ENCODE measurements at regions not wholly inside any gene's neighbourhood (a gene's known extent, or its start where the extent isn't known, plus 50 kb on each side); places are given as distances from the start of the nearest gene placed in this dataset.
A peak's percentile ranks its signal among the peaks of the same experiment; 100 is the strongest.
"Not testable (repeated sequence)": the region's sequence is repeated elsewhere in the genome, so short reads cannot be mapped to it uniquely, and the experiment has no call there.

- FAIRE-seq: no peak
Measured at GRCh38 chr6:121857551-121857950, 422.1 kb downstream of the GJA1 start.

GRCh38 chr6:121858310-121858709 is 422.9 kb downstream of the GJA1 start:
- DNase-seq (ENCODE audit: low spot score): no peak
- FAIRE-seq: no peak

More at GRCh38 chr6:121857551-121857950, 422.1 kb downstream of the GJA1 start:
- DNase-seq (ENCODE audit: low spot score): no peak

GRCh38 chr6:121858986-121859385 is 423.5 kb downstream of the GJA1 start:
- DNase-seq (ENCODE audit: low spot score) (no peak), FAIRE-seq (no peak)

- DNase-seq (ENCODE audit: low spot score) (no peak), FAIRE-seq (no peak)
Measured at GRCh38 chr6:121865811-121866210, 430.4 kb downstream of the GJA1 start.

- FAIRE-seq (no peak), DNase-seq (ENCODE audit: low spot score) (no peak)
Measured at GRCh38 chr6:121867095-121867494, 431.6 kb downstream of the GJA1 start.

- DNase-seq (ENCODE audit: low spot score): no peak
- FAIRE-seq: no peak
Measured at GRCh38 chr6:121868206-121868605, 432.8 kb downstream of the GJA1 start.

- DNase-seq (ENCODE audit: low spot score) (no peak), FAIRE-seq (no peak)
Measured at GRCh38 chr6:121873595-121873994, 438.1 kb downstream of the GJA1 start.

GRCh38 chr6:121876721-121877120 is 441.3 kb downstream of the GJA1 start:
- DNase-seq (ENCODE audit: low spot score): no peak
- FAIRE-seq: no peak

- no peak for DNase-seq (ENCODE audit: low spot score)
- FAIRE-seq: no peak
Measured at GRCh38 chr6:121879149-121879548, 443.7 kb downstream of the GJA1 start.

GRCh38 chr6:121880831-121881230 is 445.4 kb downstream of the GJA1 start:
- FAIRE-seq (no peak), DNase-seq (ENCODE audit: low spot score) (no peak)

- FAIRE-seq: no peak
- peak; percentile 13 for DNase-seq (ENCODE audit: low spot score)
Measured at GRCh38 chr6:121881974-121882667, 446.7 kb downstream of the GJA1 start.

GRCh38 chr6:121884091-121884490 is 448.6 kb downstream of the GJA1 start:
- FAIRE-seq (no peak), DNase-seq (ENCODE audit: low spot score) (no peak)

- DNase-seq (ENCODE audit: low spot score) (no peak), FAIRE-seq (no peak)
Measured at GRCh38 chr6:121884620-121885019, 449.2 kb downstream of the GJA1 start.

GRCh38 chr6:121885399-121886152 is 450.1 kb downstream of the GJA1 start:
- FAIRE-seq (no peak), DNase-seq (ENCODE audit: low spot score) (no peak)

- DNase-seq (ENCODE audit: low spot score): no peak
Measured at GRCh38 chr6:121886223-121886830, 450.9 kb downstream of the GJA1 start.

GRCh38 chr6:121887724-121888123 is 452.3 kb downstream of the GJA1 start:
- no peak for DNase-seq (ENCODE audit: low spot score)
- FAIRE-seq: no peak

More at GRCh38 chr6:121886223-121886830, 450.9 kb downstream of the GJA1 start:
- FAIRE-seq: no peak

- DNase-seq (ENCODE audit: low spot score) (peak; percentile 9), FAIRE-seq (no peak)
Measured at GRCh38 chr6:121890307-121890910, 455.0 kb downstream of the GJA1 start.

- FAIRE-seq; DNase-seq (ENCODE audit: low spot score): not testable (repeated sequence)
Measured at GRCh38 chr6:121895731-121896130, 460.3 kb downstream of the GJA1 start.

- DNase-seq (ENCODE audit: low spot score): no peak
- FAIRE-seq: no peak
Measured at GRCh38 chr6:121896363-121896762, 460.9 kb downstream of the GJA1 start.

- no peak for FAIRE-seq
- no peak for DNase-seq (ENCODE audit: low spot score)
Measured at GRCh38 chr6:121896771-121897170, 461.3 kb downstream of the GJA1 start.

- FAIRE-seq: no peak
Measured at GRCh38 chr6:121897337-121897760, 461.9 kb downstream of the GJA1 start.

GRCh38 chr6:121901432-121901831 is 466.0 kb downstream of the GJA1 start:
- FAIRE-seq: no peak
- DNase-seq (ENCODE audit: low spot score): no peak

More at GRCh38 chr6:121897337-121897760, 461.9 kb downstream of the GJA1 start:
- DNase-seq (ENCODE audit: low spot score): no peak

Measured in urothelium cell line (cell line).